ENCODE measurements at regions not wholly inside any gene's neighbourhood (a gene's known extent, or its start where the extent isn't known, plus 50 kb on each side); places are given as distances from the start of the nearest gene placed in this dataset.

DNA sequence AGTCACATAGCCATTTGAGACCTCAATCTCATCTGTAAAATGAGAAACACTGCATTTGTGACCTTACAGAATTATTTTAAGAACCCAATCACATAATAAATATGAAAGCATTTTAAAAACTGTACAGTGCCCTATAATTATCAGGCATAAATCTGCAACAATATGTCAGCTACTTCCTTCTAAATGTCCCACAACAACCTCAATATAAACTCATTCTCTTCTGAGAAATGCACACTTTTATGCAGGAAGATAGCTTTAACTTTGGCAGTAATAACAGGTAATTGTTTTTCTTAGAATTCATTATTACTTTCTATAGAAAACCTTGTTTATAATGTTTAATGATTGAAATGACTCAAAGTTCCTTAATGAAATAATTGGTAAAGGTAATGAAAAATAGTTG is 400.7 kb upstream of the AGTR1 start:
- DNase-seq (ENCODE audit: low spot score): no peak

DNA sequence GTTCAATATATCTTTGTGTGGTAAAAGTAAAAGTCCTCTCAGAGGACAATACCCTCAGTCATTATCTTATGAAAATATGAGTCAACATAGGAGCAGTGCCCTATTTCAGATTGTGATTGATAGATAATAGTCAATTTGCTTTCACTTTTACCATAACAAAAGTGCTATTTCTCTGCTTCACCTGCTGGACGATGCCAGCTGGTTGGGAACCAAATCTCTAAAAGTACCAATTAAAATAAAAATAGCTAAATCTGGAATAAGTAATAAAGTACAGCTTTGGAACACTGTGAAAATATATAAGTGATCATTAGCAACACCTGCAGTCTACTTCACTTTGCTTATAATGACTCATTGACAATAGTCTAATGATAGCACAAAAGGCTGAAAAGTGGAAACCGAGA is 390.3 kb upstream of the AGTR1 start:
- no peak for DNase-seq (ENCODE audit: low spot score)

DNA sequence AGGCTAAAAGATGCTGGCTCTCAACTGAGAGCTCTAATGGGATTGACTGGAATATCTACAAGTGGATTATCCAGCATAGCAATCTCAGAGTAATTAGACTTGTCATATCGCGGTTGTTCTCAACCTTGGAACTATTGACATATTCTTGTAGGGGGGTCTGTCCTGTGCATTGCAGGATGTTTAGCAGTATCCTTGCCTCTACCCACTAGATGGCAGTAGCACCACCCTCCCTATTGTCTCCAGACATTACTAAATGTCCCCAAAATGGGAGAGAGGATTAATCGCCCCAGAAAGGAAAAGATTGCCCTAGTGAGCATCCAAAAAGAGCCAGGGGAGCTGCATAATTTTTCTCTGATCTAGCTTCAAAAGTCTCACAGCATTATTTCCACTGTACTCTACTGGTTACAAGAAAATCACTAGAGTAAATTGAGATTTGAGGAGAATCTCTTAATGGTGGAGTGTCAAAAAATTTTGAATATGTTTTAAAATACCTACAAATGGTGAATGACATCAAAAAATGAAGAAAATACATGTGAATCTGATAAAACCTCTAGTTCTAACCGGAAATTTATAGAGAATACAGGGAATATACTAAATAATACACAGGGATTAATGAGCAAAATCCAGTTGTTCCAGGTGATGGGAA is 388.2 kb upstream of the AGTR1 start:
- peak; percentile 17 for DNase-seq (ENCODE audit: low spot score)

DNA sequence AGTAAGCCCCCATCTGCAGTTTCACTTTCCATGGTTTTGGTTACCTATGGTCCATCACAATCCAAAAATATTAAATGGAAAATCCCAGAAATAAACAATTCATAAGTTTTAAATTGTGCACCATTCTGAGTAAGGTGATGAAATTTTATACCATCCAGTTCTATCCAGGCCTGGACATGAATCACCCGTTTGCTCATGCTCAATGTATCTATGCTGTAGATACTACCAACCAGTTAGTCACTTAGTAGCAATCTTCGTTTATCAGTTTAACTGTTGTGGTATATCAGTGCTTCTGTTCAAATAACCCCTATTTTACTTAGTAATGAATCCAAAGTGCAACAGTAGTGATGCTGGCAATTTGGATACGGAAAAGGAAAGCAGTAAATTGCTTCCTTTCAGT is 381.9 kb upstream of the AGTR1 start:
- no peak for DNase-seq (ENCODE audit: low spot score)

DNA sequence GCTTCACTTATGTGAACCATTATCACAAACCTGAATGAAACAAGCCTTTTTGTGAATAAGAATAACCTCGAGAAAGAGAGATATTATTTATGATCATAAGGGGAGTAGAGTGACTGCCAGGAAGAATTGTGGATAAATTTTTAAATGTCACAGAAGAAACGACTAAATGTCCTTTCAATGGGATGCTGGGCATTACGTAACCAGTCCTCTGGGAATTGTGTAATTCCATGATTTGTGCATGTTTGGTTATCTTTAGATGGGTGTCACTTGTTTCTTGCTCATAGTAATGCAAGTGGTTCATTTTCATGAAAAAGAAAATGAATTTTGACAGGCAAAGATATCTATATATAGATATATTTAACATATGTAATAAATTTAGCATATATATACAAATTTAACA is 379.5 kb upstream of the AGTR1 start:
- DNase-seq (ENCODE audit: low spot score): no peak

DNA sequence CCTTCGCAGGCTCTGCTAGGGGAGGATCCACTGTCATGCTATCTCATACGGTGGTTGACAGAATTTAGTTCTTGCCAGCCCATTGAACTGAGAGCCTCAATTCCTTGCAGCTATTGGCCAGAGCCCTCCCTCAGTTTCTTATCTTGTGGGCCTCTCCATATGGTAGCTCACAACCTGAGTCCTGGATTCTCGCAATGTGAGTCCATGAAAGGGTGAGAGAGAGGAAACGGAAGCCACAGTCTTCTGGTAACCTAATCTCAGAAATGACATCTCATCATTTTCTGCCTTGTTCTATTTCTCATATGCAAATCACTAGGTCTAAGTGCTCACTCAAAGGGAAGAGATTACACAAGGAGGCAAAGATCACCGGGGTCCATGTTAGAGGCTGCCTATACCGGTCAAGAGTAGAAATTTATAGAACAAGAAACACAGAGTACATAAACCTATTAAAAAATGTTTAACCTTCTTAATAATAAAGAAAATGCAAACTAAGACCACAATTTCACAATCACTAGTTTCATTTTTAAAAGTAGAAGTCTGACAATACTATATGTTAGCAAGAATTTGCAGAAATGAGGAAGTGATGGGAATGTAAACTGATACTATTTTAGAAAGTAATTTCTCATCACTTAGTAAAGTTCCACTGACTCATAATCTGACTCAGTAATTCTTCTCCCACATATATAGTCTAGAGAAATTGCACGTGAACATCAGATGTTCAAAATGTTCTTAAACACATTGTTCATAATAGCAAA is 378.4 kb upstream of the AGTR1 start:
- no peak for DNase-seq (ENCODE audit: low spot score)

DNA sequence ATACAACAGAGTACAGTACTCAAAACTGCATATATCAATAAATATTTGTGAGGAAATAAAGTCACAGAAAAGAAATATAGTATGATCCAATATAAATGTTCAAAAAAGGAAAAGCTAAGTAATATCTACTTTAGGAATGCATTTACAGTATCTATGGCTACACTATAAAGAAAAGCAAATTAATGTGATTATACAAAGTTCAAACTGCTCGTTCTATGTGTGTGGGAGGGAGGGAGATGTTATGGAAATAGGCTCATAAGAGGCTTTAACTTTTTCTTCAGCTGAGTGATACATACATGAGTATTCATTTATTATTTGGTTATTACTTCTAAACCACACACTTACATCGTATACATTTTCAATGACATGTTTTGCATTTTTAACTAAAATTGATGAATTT is 377.7 kb upstream of the AGTR1 start:
- no peak for DNase-seq (ENCODE audit: low spot score)

DNA sequence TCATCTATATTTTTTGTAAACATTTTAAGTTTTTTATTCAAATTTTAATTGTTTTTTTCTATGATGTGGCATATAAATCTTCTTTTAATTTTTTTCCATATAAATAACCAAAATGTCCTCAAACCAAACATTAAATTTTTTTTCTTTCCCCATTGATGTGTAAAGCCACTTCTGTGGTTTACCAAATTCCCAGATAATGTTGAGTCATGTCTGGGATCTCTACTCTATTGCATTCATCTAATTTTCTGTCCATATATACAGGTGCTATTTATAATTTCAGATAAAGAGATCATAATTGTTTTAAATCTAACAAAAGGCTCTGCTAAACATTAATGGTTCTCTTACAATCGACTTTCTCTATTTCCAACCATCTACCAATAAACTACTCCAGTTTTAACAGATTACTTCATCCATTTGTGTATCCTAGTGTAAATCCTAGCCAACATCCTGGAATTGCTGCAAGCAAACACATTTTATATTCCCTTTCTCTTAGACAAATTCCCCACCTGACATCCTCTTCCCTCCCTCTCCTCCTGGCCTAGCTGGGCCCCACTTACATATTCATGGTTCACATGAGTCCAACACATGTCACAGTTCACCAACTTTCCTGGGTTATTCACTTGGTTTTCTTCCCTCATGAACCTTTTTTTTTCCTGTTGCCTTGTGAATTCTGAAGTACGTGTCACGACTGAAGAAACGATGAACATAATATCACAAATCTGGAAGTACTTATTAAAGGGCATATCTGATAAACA is 368.0 kb upstream of the AGTR1 start:
- DNase-seq (ENCODE audit: low spot score): no peak

DNA sequence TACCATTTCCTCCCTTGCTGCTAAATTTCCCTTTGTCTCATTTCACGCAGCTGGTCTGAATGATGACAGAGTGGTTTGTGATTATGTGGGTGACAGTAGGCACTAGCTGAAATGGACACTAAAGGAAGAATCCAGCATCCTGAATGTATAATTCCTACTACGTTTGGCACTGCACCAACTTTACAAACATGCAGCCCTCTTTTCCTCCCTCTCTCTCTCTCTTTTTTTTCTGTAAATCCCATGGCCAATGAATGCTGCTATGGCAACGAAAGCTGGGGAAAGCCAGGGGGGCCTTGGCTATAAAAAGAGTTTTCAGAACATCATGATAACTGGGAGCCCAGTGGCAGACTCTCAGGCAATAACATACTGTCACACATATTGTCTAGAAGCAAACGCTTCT is 367.2 kb upstream of the AGTR1 start:
- no peak for DNase-seq (ENCODE audit: low spot score)

DNA sequence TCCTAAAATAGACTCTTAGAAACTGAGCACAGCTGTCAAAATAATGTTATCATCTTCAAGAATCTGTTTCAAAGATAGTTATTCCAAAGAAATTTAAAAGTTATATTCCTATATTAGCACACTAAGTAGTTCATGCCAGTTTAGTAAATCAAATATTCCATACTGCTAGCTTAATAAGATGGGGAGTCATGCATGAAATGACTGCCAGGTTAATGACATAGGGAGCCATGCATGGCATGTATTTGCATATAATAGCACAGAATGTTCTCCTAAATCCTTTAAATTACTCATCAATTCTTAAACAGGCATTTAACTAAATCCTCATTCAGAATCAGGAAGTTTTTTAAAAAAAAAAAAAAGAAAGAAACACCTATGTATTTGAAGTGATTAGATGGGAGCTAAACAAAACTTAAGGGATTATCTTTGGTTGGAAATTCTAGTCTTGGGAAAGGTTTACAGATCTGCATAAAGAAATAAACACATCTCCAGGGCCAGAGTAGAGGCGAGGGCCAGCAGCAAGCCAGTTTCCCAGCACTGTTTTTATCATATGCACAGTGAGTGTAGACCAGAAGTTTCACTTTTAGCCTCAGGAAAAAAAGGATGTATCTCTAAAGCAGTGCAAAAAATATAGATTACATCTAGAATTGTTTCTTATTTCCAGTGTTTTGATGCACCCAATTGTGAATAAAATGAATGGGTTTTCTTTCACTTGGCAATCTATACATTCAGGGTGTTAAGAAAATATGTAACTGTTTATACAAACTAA is 366.4 kb upstream of the AGTR1 start:
- DNase-seq (ENCODE audit: low spot score): no peak

DNA sequence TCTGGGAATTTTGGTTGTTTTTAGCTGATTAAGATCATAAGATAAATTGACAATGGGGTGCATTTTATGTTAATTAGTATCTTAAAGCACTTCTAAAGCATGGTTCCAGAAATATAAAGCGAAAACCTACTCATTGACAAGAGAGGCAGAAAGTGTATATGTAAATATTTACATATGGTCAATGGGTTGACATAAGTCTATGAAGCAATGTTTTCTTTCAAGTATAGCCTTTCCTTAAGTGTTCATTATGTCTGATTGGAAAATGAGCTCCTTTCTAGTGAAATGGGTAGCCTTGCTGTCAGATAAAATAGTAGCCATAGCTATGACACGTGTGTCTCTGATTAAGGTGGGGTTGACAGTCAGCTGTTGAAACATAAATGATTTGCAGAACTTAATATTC is 365.2 kb upstream of the AGTR1 start:
- DNase-seq (ENCODE audit: low spot score): no peak

DNA sequence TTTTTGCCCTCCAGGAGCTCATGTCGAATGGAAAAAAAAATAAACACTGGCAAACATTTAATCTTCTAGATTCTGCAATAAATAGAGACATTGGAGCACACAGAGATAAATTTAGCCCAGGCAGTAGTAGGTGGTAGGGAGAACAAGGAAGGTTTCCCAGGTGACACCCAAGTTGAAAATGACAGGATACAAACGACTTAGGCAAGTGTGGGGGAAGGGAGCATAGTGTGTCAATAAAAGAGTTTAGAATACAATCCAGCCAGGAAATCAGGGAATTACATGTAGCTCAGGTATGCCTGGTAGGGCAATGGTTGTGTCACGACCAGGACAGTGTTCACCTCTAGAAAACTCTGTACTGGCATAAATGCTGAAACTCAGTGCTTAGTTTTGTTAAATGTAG is 364.6 kb upstream of the AGTR1 start:
- DNase-seq (ENCODE audit: low spot score): no peak

DNA sequence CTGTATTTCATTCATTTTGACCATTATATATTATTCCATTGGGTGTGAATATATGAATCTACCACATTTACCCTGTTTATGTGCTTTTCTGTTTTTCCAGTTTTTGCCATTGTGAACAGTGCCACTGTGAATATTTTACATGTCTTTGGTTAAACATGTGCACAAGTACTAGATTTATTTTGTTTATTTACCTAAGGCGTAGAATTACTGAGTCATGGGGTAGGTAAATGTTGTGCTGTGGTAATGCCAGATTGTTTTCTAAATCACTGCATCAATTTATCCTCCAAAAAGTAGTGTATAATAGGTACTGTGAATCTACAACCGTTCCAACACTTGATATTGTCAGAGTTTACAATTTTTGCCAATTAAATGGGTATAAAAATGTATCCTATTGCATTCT is 362.1 kb upstream of the AGTR1 start:
- DNase-seq (ENCODE audit: low spot score): no peak

DNA sequence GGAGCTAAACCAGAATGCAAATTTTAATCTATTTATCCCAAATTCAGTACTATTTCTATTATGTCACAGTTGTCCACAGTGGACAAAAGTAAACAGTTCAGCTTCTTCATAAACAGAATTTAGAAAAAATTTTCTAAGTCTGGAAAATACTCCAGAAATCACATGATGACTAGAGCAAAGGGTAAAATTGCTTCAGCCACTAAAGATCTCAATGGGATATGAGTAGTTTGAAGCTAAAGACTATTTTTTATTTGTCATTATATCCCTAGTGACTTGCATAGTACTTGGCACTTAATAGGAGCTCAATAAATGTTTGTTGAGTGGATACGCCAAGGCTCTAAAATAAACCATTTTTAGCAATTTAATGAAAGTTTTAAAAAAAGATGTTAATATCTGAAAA is 354.3 kb upstream of the AGTR1 start:
- no peak for DNase-seq (ENCODE audit: low spot score)

DNA sequence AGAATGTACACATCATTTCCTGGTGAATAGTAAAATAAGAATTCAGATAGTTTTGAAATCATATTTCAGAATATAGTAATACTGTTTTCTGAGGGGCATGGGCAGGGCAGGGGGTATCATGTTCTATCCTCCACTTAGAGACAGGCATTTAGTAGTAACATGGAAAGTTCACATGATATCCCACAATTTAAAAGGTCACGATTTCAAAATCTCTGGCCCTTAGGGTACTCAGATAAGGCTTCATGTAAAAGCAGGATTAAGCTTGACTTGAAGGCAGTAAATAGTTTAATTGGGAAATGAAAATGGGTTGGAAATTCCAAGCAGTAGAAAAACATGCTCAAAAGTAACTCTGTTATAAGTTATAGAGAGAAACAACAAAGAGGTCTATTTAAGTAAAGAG is 353.2 kb upstream of the AGTR1 start:
- DNase-seq (ENCODE audit: low spot score): no peak

DNA sequence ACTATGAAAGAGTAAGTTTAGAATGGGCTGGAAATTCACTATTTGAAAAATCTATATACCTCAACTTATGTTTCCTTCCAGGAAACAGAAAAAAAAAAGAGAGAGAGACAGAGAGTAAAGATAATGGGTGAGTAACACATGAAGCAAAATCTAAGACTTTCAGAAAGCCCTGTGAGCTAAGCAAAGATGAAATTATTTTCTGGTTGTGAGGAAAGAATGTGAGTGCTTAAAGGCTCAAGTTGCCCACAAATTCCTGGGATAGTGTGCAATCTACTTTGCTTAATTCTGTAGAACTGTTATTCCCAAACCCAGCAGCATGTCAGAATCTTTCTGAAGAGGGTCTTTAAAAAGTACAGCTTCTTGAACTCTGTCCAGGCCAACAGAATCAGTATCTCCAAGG is 337.7 kb upstream of the AGTR1 start:
- no peak for DNase-seq (ENCODE audit: low spot score)

DNA sequence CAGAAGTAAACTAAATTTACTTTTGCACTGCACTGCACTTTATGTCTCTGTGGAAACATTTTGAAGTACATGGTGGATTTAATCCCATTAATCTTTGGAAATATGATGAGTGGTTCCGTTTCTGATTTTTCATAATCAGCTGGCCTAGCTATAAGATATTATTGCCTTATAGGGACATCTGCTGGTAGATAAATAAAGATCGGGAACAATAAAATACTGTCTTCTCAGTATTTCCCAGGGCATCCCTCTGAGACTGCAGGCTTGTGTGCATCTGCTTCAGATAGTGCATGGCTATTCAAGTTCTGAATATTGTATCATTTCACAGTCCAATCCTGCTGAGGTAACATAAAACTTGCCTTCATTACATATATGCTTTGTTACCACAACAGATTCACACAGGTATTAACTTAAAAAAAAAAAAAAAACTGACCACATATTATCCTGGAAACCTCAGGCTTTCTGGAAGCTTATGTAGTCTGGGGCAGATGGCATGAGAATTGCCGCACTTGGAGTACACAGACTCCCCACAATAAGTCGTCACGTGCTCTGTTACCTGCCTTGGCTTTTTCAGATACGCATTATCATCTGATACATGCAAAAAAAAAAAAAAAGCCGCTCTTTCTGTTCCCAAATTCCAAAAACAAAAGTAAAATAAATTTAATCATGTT is 330.8 kb upstream of the AGTR1 start:
- DNase-seq (ENCODE audit: low spot score): peak; percentile 63

DNA sequence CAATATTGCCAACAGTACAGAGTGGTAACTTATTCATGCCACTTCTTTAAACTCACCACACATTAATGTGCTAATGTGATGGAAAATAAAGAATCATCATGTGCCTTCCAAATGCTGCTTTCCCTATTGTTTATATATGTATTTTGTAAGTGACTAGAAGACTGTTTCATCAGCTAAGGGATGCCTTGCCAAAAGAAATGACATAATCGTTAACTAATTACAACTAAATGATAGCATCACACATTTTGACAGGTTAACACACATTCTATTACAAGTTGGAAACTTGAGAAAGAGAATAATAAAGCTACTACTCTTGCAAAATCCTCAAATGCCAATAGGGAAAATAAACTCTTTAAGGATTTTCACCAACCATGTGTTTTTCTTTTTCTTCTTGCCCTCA is 329.9 kb upstream of the AGTR1 start:
- no peak for DNase-seq (ENCODE audit: low spot score)

DNA sequence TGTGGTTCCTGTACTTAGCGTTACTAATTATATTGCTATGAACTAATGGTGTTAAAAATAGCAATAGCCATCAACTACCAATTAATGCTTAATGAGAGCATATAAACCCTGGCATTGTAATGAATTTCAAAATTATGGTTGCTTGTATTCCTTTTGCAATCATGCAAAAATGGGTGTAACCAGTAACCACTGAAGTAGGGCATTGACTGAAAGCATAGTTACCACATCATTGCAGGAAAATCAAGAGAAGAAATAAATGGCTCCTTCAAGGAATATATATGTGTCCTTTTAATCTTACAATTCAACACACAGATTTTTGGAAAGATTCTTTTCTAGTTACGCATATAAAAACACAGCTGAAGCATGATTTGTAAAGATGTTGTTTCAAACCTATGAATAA is 328.3 kb upstream of the AGTR1 start:
- no peak for DNase-seq (ENCODE audit: low spot score)

DNA sequence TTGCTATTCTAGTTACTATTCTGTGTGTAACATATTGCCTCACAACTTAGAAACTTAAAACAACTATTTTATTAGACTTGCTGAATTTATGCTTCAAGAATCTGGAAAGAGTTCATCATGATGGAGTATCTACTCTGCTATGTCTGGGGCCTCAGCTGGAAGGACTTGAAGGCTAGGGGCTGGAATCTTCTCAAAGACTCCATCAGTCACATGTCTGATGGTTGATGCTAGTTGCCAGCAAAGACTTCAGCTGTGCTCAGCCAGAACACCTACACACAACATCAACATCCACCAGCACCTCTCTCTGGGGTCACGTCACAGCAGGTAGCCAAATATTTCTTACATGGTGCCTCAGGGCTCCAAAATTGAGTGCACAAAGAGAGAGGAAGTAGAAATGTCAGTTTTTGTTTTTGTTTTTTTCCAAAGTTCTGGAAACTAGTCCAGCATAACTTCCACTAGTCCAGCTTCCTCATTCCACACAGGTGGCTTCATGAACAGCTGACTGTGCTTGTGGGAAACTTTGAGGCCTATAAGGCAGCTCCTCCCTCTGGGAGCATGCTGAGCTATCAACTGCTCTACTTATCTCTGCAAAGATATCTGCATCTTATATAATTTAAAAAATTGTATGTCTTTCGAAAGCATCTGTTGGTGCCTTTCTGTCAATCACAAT is 325.4 kb upstream of the AGTR1 start:
- no peak for DNase-seq (ENCODE audit: low spot score)

DNA sequence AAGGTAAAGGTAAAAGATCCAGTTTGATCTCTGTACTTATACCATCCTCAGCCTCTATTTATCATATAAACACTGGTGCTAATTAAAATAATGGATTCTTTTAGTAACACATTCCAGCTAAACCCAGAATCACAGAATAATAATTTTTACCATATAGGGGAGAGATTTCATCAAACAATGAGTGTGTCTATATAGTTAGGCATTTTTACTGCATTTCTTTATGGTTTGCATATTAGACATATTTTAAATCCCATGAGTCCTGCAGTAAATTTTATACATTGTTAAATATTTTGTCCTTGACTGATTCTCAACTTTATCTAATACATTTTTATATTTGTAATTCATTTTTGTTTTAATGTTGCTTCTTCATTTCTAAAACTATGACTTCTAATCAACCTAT is 323.7 kb upstream of the AGTR1 start:
- no peak for DNase-seq (ENCODE audit: low spot score)

All from cerebellar cortex (tissue), 1 donor.